HEK293 (cell line): ENCODE measurements at regions not wholly inside any gene's neighbourhood (a gene's known extent, or its start where the extent isn't known, plus 50 kb on each side); places are given as distances from the start of the nearest gene placed in this dataset.

ENCODE experiments used
- GLI4 ChIP-seq: fragments of 450-650 bp; formaldehyde crosslinking; IDR thresholded peaks from 2 replicates; pipeline ENCODE4 v1.5.1; 2016; ENCODE audit warnings: missing biosample characterization, missing genetic modification characterization
- INSM2 ChIP-seq: fragments of 450-650 bp; formaldehyde crosslinking; IDR thresholded peaks from 2 replicates; pipeline ENCODE4 v1.5.1; 2016; ENCODE audit warnings: missing biosample characterization, missing genetic modification characterization
- REPIN1 ChIP-seq: fragments of 450-650 bp; formaldehyde crosslinking; IDR thresholded peaks from 2 replicates; pipeline ENCODE4 v1.5.1; 2017; ENCODE audit warnings: missing biosample characterization, missing genetic modification characterization, low read depth
- SP2 ChIP-seq: fragments of 450-650 bp; formaldehyde crosslinking; IDR thresholded peaks from 2 replicates; pipeline ENCODE4 v1.5.1; 2016; ENCODE audit warnings: missing biosample characterization, missing genetic modification characterization
- SP7 ChIP-seq: fragments of 450-650 bp; formaldehyde crosslinking; IDR thresholded peaks from 2 replicates; pipeline ENCODE4 v1.5.1; 2016; ENCODE audit warnings: missing biosample characterization, missing genetic modification characterization
- ZBTB44 ChIP-seq: fragments of 450-650 bp; IDR thresholded peaks from 2 replicates; pipeline ENCODE4 v1.5.1; 2018; ENCODE audit warnings: missing biosample characterization, mild to moderate bottlenecking, missing genetic modification characterization
- ZBTB49 ChIP-seq: fragments of 450-650 bp; formaldehyde crosslinking; IDR thresholded peaks from 2 replicates; pipeline ENCODE4 v1.5.1; 2016; ENCODE audit warnings: missing biosample characterization, missing genetic modification characterization, low read depth
- ZNF146 ChIP-seq: fragments of 450-650 bp; formaldehyde crosslinking; IDR thresholded peaks from 2 replicates; pipeline ENCODE4 v1.5.1; 2016; ENCODE audit warnings: missing biosample characterization, missing genetic modification characterization
- ZNF214 ChIP-seq: fragments of 450-650 bp; formaldehyde crosslinking; IDR thresholded peaks from 2 replicates; pipeline ENCODE4 v1.5.1; 2017; ENCODE audit warnings: missing biosample characterization, mild to moderate bottlenecking, missing genetic modification characterization, borderline replicate concordance
- ZNF23 ChIP-seq: fragments of 450-650 bp; formaldehyde crosslinking; IDR thresholded peaks from 2 replicates; pipeline ENCODE4 v1.5.1; 2016; ENCODE audit warnings: missing biosample characterization, missing genetic modification characterization, borderline replicate concordance
- ZNF24 ChIP-seq: fragments of 450-650 bp; formaldehyde crosslinking; IDR thresholded peaks from 2 replicates; pipeline ENCODE4 v1.5.1; 2016; ENCODE audit warnings: missing biosample characterization, missing genetic modification characterization
- ZNF311 ChIP-seq: fragments of 450-650 bp; formaldehyde crosslinking; IDR thresholded peaks from 2 replicates; pipeline ENCODE4 v1.5.1; 2017; ENCODE audit warnings: missing biosample characterization, missing genetic modification characterization, borderline replicate concordance
- ZNF362 ChIP-seq: fragments of 450-650 bp; formaldehyde crosslinking; IDR thresholded peaks from 2 replicates; pipeline ENCODE4 v1.5.1; 2016; ENCODE audit warnings: missing biosample characterization, missing genetic modification characterization
- ZNF366 ChIP-seq: fragments of 450-650 bp; formaldehyde crosslinking; conservative IDR thresholded peaks from 2 replicates; pipeline ENCODE4 v1.5.1; 2016; ENCODE audit warnings: missing biosample characterization, missing genetic modification characterization
- ZNF391 ChIP-seq: fragments of 450-650 bp; formaldehyde crosslinking; IDR thresholded peaks from 2 replicates; pipeline ENCODE4 v1.5.1; 2016; ENCODE audit warnings: low read depth, missing biosample characterization, missing genetic modification characterization, borderline replicate concordance
- ZNF394 ChIP-seq: fragments of 450-650 bp; formaldehyde crosslinking; IDR thresholded peaks from 2 replicates; pipeline ENCODE4 v1.5.1; 2016; ENCODE audit warnings: missing biosample characterization, missing genetic modification characterization, mild to moderate bottlenecking, moderate library complexity, borderline replicate concordance
- ZNF398 ChIP-seq: fragments of 450-650 bp; formaldehyde crosslinking; IDR thresholded peaks from 2 replicates; pipeline ENCODE4 v1.5.1; 2017; ENCODE audit warnings: missing biosample characterization, missing genetic modification characterization
- ZNF404 ChIP-seq: fragments of 450-650 bp; formaldehyde crosslinking; IDR thresholded peaks from 2 replicates; pipeline ENCODE4 v1.5.1; 2017; ENCODE audit warnings: missing biosample characterization, missing genetic modification characterization
- ZNF423 ChIP-seq: fragments of 450-650 bp; formaldehyde crosslinking; IDR thresholded peaks from 2 replicates; pipeline ENCODE4 v1.5.1; 2016; ENCODE audit warnings: missing biosample characterization, missing genetic modification characterization
- ZNF624 ChIP-seq: fragments of 450-650 bp; formaldehyde crosslinking; IDR thresholded peaks from 2 replicates; pipeline ENCODE4 v1.5.1; 2017; ENCODE audit warnings: missing biosample characterization, missing genetic modification characterization
- ZNF629 ChIP-seq: fragments of 450-650 bp; formaldehyde crosslinking; IDR thresholded peaks from 2 replicates; pipeline ENCODE4 v1.5.1; 2017; ENCODE audit warnings: missing biosample characterization, missing genetic modification characterization
- ZNF670 ChIP-seq: fragments of 450-650 bp; formaldehyde crosslinking; IDR thresholded peaks from 2 replicates; pipeline ENCODE4 v1.5.1; 2016; ENCODE audit warnings: missing biosample characterization, missing genetic modification characterization, low read depth
- ZNF704 ChIP-seq: fragments of 450-650 bp; formaldehyde crosslinking; IDR thresholded peaks from 2 replicates; pipeline ENCODE4 v1.5.1; 2016; ENCODE audit warnings: missing biosample characterization, missing genetic modification characterization
- ZNF76 ChIP-seq: fragments of 450-650 bp; formaldehyde crosslinking; IDR thresholded peaks from 2 replicates; pipeline ENCODE4; 2016; ENCODE audit warnings: low read depth, missing biosample characterization, missing genetic modification characterization, borderline replicate concordance
- ZNF785 ChIP-seq: fragments of 450-650 bp; formaldehyde crosslinking; IDR thresholded peaks from 2 replicates; pipeline ENCODE4 v1.5.1; 2016; ENCODE audit warnings: missing biosample characterization, missing genetic modification characterization
- ZNF837 ChIP-seq: fragments of 450-650 bp; formaldehyde crosslinking; IDR thresholded peaks from 2 replicates; pipeline ENCODE4 v1.5.1; 2016; ENCODE audit warnings: missing biosample characterization, missing genetic modification characterization
- ZNF843 ChIP-seq: fragments of 450-650 bp; formaldehyde crosslinking; IDR thresholded peaks from 2 replicates; pipeline ENCODE4 v1.5.1; 2016; ENCODE audit warnings: missing biosample characterization, missing genetic modification characterization
- ZSCAN5A ChIP-seq: fragments of 450-650 bp; formaldehyde crosslinking; IDR thresholded peaks from 2 replicates; pipeline ENCODE4 v1.5.1; 2016; ENCODE audit warnings: missing biosample characterization, missing genetic modification characterization

- TF ChIP-seq ZNF311: no peak
- peak; percentile 84; the same call in 1 of the 2 replicates for TF ChIP-seq ZNF24 (tag by site-specific recombination)
- TF ChIP-seq SP2 (tag by site-specific recombination): 0 out of 2 replicates have a peak, but pooled peaks have one; percentile 14
- TF ChIP-seq ZNF362 (tag by site-specific recombination): no peak
- TF ChIP-seq INSM2 (tag by site-specific recombination): peak; percentile 91
- no peak for TF ChIP-seq REPIN1 (tag by site-specific recombination)
- no peak for TF ChIP-seq ZNF785 (tag by site-specific recombination)
- peak; percentile 39; the same call in 1 of the 2 replicates for TF ChIP-seq ZNF391 (tag by site-specific recombination)
- TF ChIP-seq ZNF76 (tag by site-specific recombination): peak; percentile 16; the same call in 1 of the 2 replicates
- no peak for TF ChIP-seq ZNF670 (tag by site-specific recombination)
- TF ChIP-seq ZNF398 (tag by site-specific recombination): peak; percentile 65; the same call in 1 of the 2 replicates
- peak; percentile 85 for TF ChIP-seq SP7 (tag by site-specific recombination)
- no peak for TF ChIP-seq GLI4 (tag by site-specific recombination)
- no peak for TF ChIP-seq ZNF214 (tag by site-specific recombination)
- TF ChIP-seq ZNF629 (tag by site-specific recombination): peak; percentile 68
- no peak for TF ChIP-seq ZNF704 (tag by site-specific recombination)
- peak; percentile 14; the same call in 1 of the 2 replicates for TF ChIP-seq ZBTB44 (tag by site-specific recombination)
- no peak for TF ChIP-seq ZNF404
- 0 out of 2 replicates have a peak, but pooled peaks have one; percentile 27 for TF ChIP-seq ZNF423 (tag by site-specific recombination)
- TF ChIP-seq ZBTB49 (tag by site-specific recombination): 0 out of 2 replicates have a peak, but pooled peaks have one; percentile 30
- TF ChIP-seq ZNF843 (tag by site-specific recombination): peak; percentile 93
- TF ChIP-seq ZNF394 (tag by site-specific recombination): peak; percentile 46
- TF ChIP-seq ZSCAN5A: no peak
- no peak for TF ChIP-seq ZNF624
- TF ChIP-seq ZNF366 (tag by site-specific recombination): peak; percentile 80
- TF ChIP-seq ZNF146 (tag by site-specific recombination): peak; percentile 52
- TF ChIP-seq ZNF837 (tag by site-specific recombination): no peak
- TF ChIP-seq ZNF23 (tag by site-specific recombination): no peak
These were observed 663.6 kb upstream of the ZNF608 start (continued) for GRCh38 chr5:125409861-125410536.
